Right atrium auricular region (tissue), 2 donors: ENCODE measurements at regions not wholly inside any gene's neighbourhood (a gene's known extent, or its start where the extent isn't known, plus 50 kb on each side); places are given as distances from the start of the nearest gene placed in this dataset.

Experiments used
- DNase-seq: peaks from one replicate; pipeline ENCODE4 v3.0.0-alpha.2; 2019; ENCODE audit warnings: low spot score
- H3K27ac ChIP-seq, 2 donors: fragments of 200-600 bp; sonication (generic); 1 replicate in 1 of 2; 2 replicates in 1 of 2; pipeline ENCODE4 v1.5.1; 2016 to 2019
- H3K27me3 ChIP-seq, 2 donors: fragments of 200-600 bp; sonication (generic); one replicate each; pipeline versions ENCODE4 v1.5.1 to v1.6.0; 2017 to 2019
- H3K36me3 ChIP-seq: fragments of 200-600 bp; sonication (generic); one replicate; pipeline ENCODE4 v1.5.1; 2016
- H3K4me1 ChIP-seq, 2 donors: fragments of 200-600 bp; sonication (generic); one replicate each; pipeline versions ENCODE4 v1.5.1 to v1.6.0; 2017 to 2019
- H3K4me3 ChIP-seq, 2 donors: fragments of 200-600 bp; sonication (generic); 1 replicate in 1 of 2; 2 replicates in 1 of 2; pipeline ENCODE4 v1.5.1; 2017 to 2019; ENCODE audit warnings: mild to moderate bottlenecking in 1 of 2, moderate library complexity in 1 of 2
- H3K9me3 ChIP-seq, 2 donors: fragments of 200-600 bp; sonication (generic); one replicate each; pipeline ENCODE4 v1.5.1; 2019
- TF ChIP-seq, protein P1 (sequence below), 2 donors: fragments of 200-600 bp; sonication (generic); IDR thresholded peaks; one replicate each; pipeline ENCODE4 v1.5.1; 2019; ENCODE audit warnings: antibody characterized with exemption in 2 of 2

- Histone ChIP-seq H3K9me3 (no peaks in the 10 kb centered on the region), H3K4me3 (no peak overlapping the region), H3K27me3 (no peaks in the 10 kb centered on the region), H3K27ac (no peak overlapping the region), H3K36me3 (no peaks in the 10 kb centered on the region), H3K4me1 (no peaks in the 10 kb centered on the region)
- DNase-seq, result no peak
- TF ChIP-seq, protein P1, sequence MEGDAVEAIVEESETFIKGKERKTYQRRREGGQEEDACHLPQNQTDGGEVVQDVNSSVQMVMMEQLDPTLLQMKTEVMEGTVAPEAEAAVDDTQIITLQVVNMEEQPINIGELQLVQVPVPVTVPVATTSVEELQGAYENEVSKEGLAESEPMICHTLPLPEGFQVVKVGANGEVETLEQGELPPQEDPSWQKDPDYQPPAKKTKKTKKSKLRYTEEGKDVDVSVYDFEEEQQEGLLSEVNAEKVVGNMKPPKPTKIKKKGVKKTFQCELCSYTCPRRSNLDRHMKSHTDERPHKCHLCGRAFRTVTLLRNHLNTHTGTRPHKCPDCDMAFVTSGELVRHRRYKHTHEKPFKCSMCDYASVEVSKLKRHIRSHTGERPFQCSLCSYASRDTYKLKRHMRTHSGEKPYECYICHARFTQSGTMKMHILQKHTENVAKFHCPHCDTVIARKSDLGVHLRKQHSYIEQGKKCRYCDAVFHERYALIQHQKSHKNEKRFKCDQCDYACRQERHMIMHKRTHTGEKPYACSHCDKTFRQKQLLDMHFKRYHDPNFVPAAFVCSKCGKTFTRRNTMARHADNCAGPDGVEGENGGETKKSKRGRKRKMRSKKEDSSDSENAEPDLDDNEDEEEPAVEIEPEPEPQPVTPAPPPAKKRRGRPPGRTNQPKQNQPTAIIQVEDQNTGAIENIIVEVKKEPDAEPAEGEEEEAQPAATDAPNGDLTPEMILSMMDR (IDR thresholded peaks at IDR 0.05), result no peak
These were observed 133.8 kb upstream of the LCORL start for GRCh38 chr4:18155067-18156041.

DNA sequence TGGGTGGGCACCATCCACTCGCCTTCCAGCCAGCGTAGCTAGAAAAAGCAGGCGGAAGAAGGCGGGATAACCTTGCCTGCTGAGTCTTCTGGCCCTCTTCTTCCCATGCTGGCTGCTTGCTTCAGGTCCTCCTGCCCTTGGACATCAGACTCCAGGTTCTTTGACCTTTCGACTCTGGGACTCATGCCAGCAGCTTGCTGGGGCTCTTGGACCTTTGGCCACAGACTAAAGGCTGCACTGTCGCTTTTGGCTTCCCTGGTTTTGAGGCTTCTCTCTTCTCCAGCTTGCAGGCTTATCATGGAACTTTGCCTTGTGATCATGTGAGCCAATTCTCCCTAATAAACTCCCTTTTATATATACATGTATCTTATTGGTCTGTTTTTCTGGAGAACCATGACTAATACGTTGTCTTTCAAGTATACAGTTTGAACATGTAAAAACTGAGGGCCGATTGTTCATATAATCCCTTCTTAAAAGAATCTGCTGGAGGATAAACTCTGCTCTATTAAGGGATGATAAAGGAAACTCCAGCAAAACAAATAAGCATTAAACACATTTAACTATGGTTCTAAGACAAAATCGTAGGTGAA is 116.6 kb upstream of the LCORL start:
- H3K36me3 ChIP-seq, result no peaks in the 10 kb centered on the region
- H3K4me3 ChIP-seq, result no peak overlapping the region
- no peak overlapping the region for H3K27ac ChIP-seq
- no peak for DNase-seq
- H3K4me1 ChIP-seq, result no peaks in the 10 kb centered on the region
- H3K27me3 ChIP-seq, result no peaks in the 10 kb centered on the region
- peaks cover 0 to 8% of the 10 kb centered on the region in 2 donors for H3K9me3 ChIP-seq
- TF ChIP-seq, protein P1 (IDR thresholded peaks at IDR 0.05), result no peak

DNA sequence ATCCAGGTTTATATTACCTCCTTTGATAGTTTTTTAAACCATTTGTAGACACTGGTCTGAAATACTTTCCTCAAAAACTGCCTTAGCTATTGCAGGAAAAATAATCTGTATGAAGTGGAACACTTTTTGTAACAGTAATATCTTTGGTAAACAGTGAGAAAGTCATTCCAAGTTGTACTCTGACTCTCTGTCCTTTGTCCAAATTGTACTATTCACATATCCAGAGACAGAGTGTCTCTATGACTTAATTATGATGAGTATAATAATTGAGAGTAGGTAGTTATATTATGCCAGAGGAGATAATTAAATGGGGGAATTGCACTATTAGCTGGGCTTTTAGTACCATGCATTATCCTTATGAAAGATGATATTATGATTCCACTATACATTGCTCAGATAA is 112.6 kb upstream of the LCORL start:
- Histone ChIP-seq H3K4me1 (no peaks in the 10 kb centered on the region), H3K36me3 (no peaks in the 10 kb centered on the region), H3K27me3 (no peaks in the 10 kb centered on the region), H3K4me3 (no peak overlapping the region), H3K9me3 (peaks cover 0 to 8% of the 10 kb centered on the region in 2 donors), H3K27ac (no peak overlapping the region)
- TF ChIP-seq, protein P1 (IDR thresholded peaks at IDR 0.05), result no peak
- no peak for DNase-seq

DNA sequence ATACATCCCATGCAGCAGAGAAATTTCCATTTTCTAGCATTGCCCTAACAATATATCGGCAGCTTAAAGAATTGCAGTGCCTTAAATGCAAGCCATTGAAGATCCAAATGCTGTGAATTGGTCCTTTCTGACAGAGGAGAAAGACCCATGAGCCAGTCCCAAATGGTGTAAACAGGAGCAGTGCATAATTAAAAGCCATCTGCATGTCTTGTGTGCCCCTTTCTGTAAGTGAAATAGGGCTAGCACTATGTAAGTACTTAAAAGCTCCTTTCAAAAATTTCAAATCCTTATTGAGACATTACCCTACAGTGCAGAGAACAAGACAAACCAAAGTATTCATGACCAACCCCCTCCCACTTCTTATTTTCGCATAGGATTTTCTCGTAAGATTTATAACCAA is 108.7 kb upstream of the LCORL start:
- TF ChIP-seq, protein P1 (IDR thresholded peaks at IDR 0.05), result no peak
- Histone ChIP-seq H3K4me1 (no peaks in the 10 kb centered on the region), H3K36me3 (no peaks in the 10 kb centered on the region), H3K4me3 (no peak overlapping the region), H3K27me3 (no peaks in the 10 kb centered on the region), H3K27ac (no peak overlapping the region), H3K9me3 (peaks cover 0 to 8% of the 10 kb centered on the region in 2 donors)
- DNase-seq, result no peak

GRCh38 chr4:18128241-18128640 is 106.7 kb upstream of the LCORL start:
- DNase-seq, result no peak
- Histone ChIP-seq H3K4me1 (no peaks in the 10 kb centered on the region), H3K4me3 (no peak overlapping the region), H3K27ac (no peak overlapping the region), H3K36me3 (no peaks in the 10 kb centered on the region), H3K9me3 (no peaks in the 10 kb centered on the region), H3K27me3 (no peaks in the 10 kb centered on the region)
- TF ChIP-seq, protein P1 (IDR thresholded peaks at IDR 0.05), result no peak
